GM19023 (cell line): ENCODE measurements at regions not wholly inside any gene's neighbourhood (a gene's known extent, or its start where the extent isn't known, plus 50 kb on each side); places are given as distances from the start of the nearest gene placed in this dataset.
"Not testable (repeated sequence)": the region's sequence is repeated elsewhere in the genome, so short reads cannot be mapped to it uniquely, and the experiment has no call there.

Experiments used
- ATAC-seq: cut with Tn5 transposase; IDR thresholded peaks from one replicate; pipeline ENCODE4 v1.9.1; 2021; ENCODE audit warnings: mild to moderate bottlenecking, moderate library complexity; ENCODE audit not compliant: unreplicated experiment

- ATAC-seq, result not testable (repeated sequence)
Observed at GRCh38 chr21:27881331-27881730, 914.4 kb upstream of the ADAMTS5 start.

- not testable (repeated sequence) for ATAC-seq
Observed at GRCh38 chr21:27872411-27872810, 905.5 kb upstream of the ADAMTS5 start.

GRCh38 chr21:27870755-27871154, 903.9 kb upstream of the ADAMTS5 start:
- ATAC-seq, result not testable (repeated sequence)

DNA sequence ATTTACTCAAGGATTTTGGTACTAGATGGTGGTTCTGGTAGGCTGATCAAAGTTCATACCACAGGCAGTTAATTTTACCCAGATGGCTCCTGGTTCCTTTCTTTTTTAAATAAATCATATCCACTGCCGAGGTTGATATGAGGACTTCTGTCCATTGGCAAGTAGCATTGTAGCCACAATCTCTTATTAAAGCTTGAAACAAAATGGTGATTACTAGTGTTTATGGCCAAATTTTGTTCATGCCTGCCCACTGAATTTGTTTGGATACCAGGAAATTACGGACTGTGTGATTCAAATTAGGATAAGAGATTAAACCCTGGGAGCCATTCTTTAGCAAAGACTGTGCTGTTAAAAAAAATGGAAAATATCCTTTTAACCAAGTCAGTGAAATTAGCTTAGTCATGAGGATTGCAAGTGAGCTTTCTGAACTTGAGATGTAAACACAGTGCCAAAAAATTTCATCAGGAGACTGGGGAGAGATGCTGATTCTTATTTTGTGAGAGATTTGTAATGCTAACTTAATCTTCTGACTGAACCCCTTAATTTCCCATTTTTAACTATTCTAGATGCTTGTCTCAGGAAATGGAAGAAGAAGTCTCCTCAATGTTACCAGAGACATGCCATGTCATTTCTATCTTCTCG, 893.5 kb upstream of the ADAMTS5 start:
- ATAC-seq, result not testable (repeated sequence)

DNA sequence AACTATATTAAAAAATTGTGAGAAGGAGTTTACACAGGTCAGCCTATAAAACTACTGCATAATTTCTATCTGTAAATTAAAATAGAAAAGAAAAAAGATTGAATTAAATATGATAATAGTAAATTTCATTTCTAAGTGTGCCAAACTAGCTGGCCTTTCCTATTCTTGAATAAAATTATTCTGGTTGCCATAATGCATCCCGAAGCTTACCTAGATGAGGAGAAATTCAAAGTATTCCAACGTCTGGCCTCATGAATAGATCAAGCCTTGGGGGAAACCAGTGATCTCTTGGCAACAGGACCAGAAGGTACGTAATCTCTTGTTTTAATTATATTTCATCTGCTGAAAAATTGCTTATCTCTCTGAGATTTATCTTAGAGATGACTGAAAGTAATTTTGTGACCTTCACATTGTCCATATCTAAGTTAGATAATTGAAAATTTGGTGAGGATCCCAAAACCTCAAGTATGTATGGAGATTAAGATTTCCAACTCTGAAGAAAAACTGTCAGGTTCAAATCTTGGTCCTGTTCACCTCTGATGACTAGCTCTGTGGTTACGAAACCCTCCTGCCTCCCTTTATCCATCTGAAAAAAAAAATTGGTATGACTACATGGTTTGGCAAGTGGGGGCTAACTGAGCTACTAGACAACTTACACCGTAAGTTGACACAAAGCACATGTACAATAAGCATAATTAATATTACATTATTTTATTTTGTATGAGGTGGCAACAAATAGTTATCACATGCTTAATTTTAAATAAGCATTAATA, 891.4 kb upstream of the ADAMTS5 start:
- not testable (repeated sequence) for ATAC-seq

- not testable (repeated sequence) for ATAC-seq
Observed at GRCh38 chr21:27856988-27857387, 890.1 kb upstream of the ADAMTS5 start.

- no peak for ATAC-seq
Observed at GRCh38 chr21:27841084-27841672, 874.3 kb upstream of the ADAMTS5 start.

DNA sequence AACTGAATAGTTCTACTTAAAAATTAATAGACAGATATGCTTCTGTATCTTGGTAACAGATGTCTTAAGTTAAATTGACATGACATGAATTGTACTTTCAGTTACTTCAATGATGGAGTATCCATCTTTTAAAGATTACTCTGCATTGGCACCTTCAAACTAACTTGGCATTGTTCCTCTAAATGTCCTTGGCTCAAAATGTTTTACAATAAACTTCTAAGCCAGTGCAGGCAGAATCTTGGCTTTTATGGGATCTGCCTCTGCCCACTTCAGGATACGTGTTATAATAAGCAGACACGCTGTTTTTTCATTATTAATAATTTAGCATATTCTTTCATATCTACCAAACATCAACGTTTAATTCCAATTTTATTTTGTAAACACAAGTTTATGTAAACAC, 873.4 kb upstream of the ADAMTS5 start:
- no peak for ATAC-seq

GRCh38 chr21:27839512-27840115, 872.7 kb upstream of the ADAMTS5 start:
- ATAC-seq, result no peak

DNA sequence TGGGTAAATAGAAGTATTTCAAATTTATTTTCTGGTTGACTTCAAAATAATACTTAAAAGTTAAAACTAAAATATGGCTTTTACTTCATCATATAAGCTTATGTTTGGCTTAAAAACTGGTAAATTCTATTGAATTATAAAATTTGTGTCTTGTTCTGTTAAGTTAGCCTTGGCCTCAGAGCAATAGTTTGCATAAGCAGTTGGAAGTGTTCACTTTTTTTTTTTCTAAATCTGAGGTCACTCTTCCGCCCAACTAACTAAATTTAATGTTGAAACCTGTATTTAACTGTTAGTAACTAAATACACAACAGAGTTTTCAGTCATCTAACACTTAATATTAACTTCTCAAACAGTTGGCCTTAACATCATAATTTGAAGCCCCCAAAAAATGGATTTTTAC, 871.7 kb upstream of the ADAMTS5 start:
- no peak for ATAC-seq

DNA sequence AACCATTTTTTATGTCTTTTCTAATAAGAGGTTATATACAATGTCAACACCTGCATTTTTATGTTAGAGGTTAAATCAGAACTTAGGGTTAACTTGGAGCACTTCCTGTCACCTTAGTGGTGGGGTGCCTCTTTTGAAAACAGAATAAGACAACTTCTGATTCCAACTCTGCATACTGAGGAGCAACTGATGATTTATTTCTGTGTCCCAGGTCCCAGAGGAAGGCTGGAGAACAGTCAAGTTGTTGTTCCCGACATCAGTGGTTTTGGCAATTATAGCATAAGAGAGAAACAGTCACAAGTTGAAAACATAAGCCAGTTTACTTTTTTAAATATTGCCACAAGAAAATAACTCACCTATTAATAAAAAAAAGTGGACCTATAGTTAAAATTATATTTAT, 871.0 kb upstream of the ADAMTS5 start:
- no peak for ATAC-seq

- no peak for ATAC-seq
Observed at GRCh38 chr21:27833298-27833697, 866.4 kb upstream of the ADAMTS5 start.

DNA sequence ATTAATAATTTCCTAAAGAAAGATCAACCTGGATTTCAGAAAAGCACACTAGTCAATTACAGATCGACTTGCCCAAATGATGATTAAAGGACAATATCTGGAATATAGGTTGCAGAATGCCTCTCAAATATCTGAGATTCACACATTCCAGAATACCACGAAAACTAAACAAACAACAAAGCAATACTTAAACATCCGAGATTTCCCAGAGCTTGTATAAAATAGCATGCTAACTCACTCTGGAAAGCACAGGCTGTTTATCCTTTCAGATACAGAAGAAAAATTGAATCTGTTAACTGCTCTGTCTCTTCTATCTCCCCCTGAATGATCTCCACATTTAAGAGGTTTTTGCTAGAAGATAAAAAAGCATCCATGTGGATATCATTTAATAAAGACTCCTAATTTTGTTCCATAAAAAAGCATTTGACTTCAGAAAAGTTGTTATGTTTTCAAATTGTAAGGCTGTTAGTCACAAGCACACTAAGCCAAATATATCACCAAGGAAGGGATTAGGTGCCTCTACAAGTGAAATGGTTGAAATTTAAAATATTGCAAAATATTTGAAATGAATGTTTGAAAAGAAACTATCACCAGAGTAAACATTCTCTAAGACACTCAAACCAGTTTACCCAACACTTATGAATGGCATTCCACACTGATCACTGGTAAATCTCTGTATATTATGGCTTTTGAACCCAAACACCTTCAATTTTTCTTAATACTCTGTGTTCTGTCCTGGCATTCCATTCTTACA, 865.1 kb upstream of the ADAMTS5 start:
- ATAC-seq, result no peak

- no peak for ATAC-seq
Observed at GRCh38 chr21:27831177-27831576, 864.3 kb upstream of the ADAMTS5 start.

DNA sequence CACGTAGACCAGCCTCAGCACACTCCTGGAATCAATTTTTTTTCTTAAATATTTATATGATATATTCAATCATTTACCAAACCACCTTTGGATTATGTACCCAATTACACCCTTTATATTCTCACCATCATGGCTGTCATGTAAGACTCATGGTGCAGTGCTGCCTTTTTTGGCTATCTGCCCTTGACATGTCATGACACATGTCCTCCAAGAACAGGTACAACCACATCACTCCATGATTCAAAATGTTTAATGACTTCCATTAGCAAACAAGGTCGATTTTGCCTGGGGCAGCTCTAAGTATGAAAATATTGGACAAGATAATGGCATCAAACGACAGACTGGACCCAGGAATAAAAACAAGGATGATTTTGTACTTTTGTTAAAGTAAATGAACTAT, 861.1 kb upstream of the ADAMTS5 start:
- ATAC-seq, result no peak

DNA sequence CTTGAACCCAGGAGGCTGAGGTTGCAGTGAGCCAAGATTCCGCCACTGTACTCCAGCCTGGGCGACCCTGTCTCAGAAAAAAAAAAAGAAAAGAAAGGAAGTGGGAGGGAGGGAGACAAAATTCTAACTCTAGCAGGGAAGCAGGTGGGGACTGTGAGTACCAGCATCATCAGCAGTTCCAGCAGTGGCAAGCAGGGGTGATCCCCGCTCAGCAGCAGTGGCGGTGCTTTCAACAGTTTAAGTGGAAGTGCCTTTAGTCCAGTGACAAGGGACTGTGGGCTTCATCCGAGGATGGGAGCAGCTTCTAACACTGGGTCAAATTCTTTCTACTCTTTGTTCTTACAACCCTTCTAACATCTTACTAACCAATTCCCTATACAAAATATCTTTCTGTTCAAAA, 858.1 kb upstream of the ADAMTS5 start:
- no peak for ATAC-seq

DNA sequence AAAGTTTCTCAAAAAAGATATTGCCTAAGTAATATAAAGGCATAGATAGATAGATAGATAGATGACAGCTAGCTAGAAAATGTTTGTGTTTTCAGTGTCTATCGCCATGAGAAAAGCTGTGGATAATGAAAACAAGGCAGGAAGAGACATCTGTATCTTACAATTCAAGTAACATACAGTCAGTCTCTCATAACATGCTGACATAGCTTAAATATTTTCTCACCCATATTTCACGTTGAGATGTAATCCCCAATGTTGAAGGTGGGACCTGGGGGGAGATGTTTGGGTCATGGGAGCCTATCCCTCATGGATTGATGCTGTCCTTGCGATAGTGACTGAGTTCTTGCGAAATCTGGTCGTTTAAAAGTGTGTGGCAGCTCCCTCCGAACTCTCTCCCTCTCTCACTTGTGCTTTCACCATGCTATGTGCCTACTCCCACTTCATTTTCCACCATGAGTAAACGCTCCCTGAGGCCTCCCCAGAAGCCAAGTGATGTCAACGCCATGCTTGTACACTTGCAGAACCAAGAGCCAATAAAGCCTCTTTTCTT, 856.8 kb upstream of the ADAMTS5 start:
- no peak for ATAC-seq

DNA sequence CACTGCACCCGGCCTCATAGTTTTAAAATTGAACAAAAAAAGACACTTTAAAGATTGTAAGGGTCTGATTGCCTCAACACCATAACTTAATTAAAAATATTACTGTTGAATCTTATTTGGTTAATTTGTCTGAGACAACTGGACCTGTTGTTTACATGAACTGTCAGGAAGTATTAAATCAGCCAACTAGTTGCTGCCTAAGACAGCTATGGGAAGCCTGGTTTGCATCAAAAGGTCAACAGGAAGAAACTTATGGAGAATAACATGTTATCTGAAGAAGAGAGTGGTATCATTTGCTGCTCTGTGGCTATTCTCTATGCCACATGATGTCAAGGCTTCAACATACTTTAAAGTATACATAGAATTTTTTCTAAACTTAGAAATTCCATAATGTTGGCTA, 853.5 kb upstream of the ADAMTS5 start:
- no peak for ATAC-seq

- ATAC-seq, result no peak
Observed at GRCh38 chr21:27819299-27819698, 852.4 kb upstream of the ADAMTS5 start.

DNA sequence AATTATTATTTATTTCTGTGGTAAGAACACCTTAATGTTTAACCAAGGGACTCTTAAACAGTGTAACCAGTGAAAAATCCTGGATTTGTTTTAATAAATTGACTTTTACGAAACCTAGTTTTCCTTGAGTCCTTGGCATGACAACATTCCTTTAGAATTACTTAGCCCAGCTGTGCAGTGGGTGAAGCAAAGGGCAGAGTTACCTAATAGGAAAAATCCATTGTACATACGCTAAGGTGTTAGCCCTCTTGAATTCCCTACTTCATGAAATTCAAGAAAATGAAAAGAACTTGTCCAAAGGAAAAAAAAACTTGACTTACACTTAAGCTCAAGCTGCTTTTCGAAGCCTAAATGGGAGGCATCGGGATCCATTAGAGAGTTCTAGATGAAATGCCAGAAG, 852.0 kb upstream of the ADAMTS5 start:
- ATAC-seq, result no peak
